ENCODE measurements at regions not wholly inside any gene's neighbourhood (a gene's known extent, or its start where the extent isn't known, plus 50 kb on each side); places are given as distances from the start of the nearest gene placed in this dataset.

GRCh38 chr15:95869920-95870319 lies 460.6 kb upstream of the NR2F2 start:
- Histone ChIP-seq H3K9ac (no peak overlapping the region), H2AFZ (ENCODE audit: low read depth) (no peak overlapping the region), H3F3A (replicated peaks; ENCODE audit: insufficient read depth) (no peaks in the 10 kb centered on the region), H3K79me2 (ENCODE audit: insufficient read depth) (no peaks in the 10 kb centered on the region), H4K20me1 (ENCODE audit: insufficient read depth) (no peaks in the 10 kb centered on the region), H3K9me3 (no peaks in the 10 kb centered on the region), H3K36me3 (replicated peaks in 1 of 2; ENCODE audit: control insufficient read depth in 1 of 2, insufficient read depth in 2 of 2, low read length in 1 of 2) (no peaks in the 10 kb centered on the region), H3K27ac (ENCODE audit: low read depth in 2 of 2, low read length in 1 of 2) (no peak overlapping the region), H3K4me1 (ENCODE audit: control insufficient read depth in 1 of 2, insufficient read depth in 2 of 2, low read depth in 1 of 2, low read length in 1 of 2) (no peaks in the 10 kb centered on the region; a peak in 1 of 4 replicates), H3K4me2 (no peak overlapping the region), H3K4me3 (ENCODE audit: low read depth in 2 of 2, low read length in 1 of 2) (no peak overlapping the region), H3K27me3 (ENCODE audit: insufficient read depth) (no peaks in the 10 kb centered on the region), H3K9me2 (no peaks in the 10 kb centered on the region)
- 2% methylated on average over 5 of the region's 5 CpGs for WGBS (ENCODE audit: low lambda C conversion rate)
- ChIA-PET POLR2A (no interaction called here), CTCF (no interaction called here)
- TF ChIP-seq SMC3 (IDR thresholded peaks at IDR 0.05; ENCODE audit: low read depth, low read length) (no peak), POLR2AphosphoS5 (IDR thresholded peaks at IDR 0.05; ENCODE audit: low read depth, low read length) (no peak), REST (IDR thresholded peaks at IDR 0.05; ENCODE audit: low read depth, low read length) (no peak), YY1 (IDR thresholded peaks at IDR 0.05; ENCODE audit: low read depth) (no peak), ELF1 (IDR thresholded peaks at IDR 0.05) (no peak), MEF2A (IDR thresholded peaks at IDR 0.05; ENCODE audit: borderline replicate concordance, low read depth) (no peak), RCOR1 (IDR thresholded peaks at IDR 0.05; ENCODE audit: low read length) (no peak), TEAD4 (IDR thresholded peaks at IDR 0.05; ENCODE audit: borderline replicate concordance, insufficient read depth) (no peak), JUND (IDR thresholded peaks at IDR 0.05) (no peak), GABPA (IDR thresholded peaks at IDR 0.05; ENCODE audit: low read depth) (no peak), FOXJ3 (CRISPR knock-in tag; IDR thresholded peaks at IDR 0.05) (no peak), MXI1 (IDR thresholded peaks at IDR 0.05; ENCODE audit: low read depth, low read length) (no peak), RXRA (IDR thresholded peaks at IDR 0.05; ENCODE audit: borderline replicate concordance, low read depth) (no peak)
- TF ChIP-seq, protein P1, sequence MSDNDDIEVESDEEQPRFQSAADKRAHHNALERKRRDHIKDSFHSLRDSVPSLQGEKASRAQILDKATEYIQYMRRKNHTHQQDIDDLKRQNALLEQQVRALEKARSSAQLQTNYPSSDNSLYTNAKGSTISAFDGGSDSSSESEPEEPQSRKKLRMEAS (IDR thresholded peaks at IDR 0.05; ENCODE audit: low read depth): no peak
- TF ChIP-seq, protein P2, sequence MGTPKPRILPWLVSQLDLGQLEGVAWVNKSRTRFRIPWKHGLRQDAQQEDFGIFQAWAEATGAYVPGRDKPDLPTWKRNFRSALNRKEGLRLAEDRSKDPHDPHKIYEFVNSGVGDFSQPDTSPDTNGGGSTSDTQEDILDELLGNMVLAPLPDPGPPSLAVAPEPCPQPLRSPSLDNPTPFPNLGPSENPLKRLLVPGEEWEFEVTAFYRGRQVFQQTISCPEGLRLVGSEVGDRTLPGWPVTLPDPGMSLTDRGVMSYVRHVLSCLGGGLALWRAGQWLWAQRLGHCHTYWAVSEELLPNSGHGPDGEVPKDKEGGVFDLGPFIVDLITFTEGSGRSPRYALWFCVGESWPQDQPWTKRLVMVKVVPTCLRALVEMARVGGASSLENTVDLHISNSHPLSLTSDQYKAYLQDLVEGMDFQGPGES (IDR thresholded peaks at IDR 0.05; ENCODE audit: low read depth, low read length): no peak
- TF ChIP-seq, protein P3, sequence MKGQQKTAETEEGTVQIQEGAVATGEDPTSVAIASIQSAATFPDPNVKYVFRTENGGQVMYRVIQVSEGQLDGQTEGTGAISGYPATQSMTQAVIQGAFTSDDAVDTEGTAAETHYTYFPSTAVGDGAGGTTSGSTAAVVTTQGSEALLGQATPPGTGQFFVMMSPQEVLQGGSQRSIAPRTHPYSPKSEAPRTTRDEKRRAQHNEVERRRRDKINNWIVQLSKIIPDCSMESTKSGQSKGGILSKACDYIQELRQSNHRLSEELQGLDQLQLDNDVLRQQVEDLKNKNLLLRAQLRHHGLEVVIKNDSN (IDR thresholded peaks at IDR 0.05; ENCODE audit: borderline replicate concordance, low read depth): no peak
- no peak for DNase-seq
